ENCODE measurements at regions not wholly inside any gene's neighbourhood (a gene's known extent, or its start where the extent isn't known, plus 50 kb on each side); places are given as distances from the start of the nearest gene placed in this dataset.
"Not testable (repeated sequence)": the region's sequence is repeated elsewhere in the genome, so short reads cannot be mapped to it uniquely, and the experiment has no call there.

DNA sequence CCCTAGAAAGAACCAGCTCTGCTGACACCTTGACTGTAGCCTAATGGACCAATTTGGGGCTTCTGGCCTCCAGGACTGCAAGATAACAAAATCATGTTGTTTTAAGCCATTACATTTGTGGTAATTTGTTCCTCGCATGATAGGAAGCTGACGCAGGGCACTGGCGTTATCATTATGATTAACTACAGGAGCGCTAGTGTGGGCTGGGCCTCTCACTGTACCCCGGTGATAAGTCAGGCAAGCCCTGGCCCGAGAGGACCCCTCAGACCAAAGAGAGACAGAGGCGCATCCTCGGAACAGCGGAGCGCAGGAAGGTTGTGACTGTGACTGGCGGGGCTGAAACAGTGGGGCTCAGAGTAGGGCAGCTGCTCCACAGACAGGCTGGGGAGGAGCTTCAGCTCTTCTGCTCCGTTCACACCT is 150.3 kb upstream of the CHST15 start:
- H3K4me2 ChIP-seq (ENCODE audit: low read length) = no peak overlapping the region
- no peaks in the 10 kb centered on the region for H3K27me3 ChIP-seq (ENCODE audit: control insufficient read depth, low read length)
- no peaks in the 10 kb centered on the region for H3K79me2 ChIP-seq (ENCODE audit: control insufficient read depth, low read length)
- no peaks in the 10 kb centered on the region for H3F3A ChIP-seq (ENCODE audit: control insufficient read depth, insufficient read depth)
- no peak overlapping the region for H3K4me3 ChIP-seq (ENCODE audit: low read length)
- H4K20me1 ChIP-seq (ENCODE audit: control insufficient read depth, insufficient read depth, low read depth, low read length) = no peaks in the 10 kb centered on the region
- H3K36me3 ChIP-seq (ENCODE audit: control insufficient read depth, low read length) = no peaks in the 10 kb centered on the region
- H3K27ac ChIP-seq (ENCODE audit: low read depth, low read length) = no peak overlapping the region
- H3K9me3 ChIP-seq (ENCODE audit: control insufficient read depth, insufficient read depth, low read length) = no peaks in the 10 kb centered on the region
- no peak for TF ChIP-seq EZH2phosphoT487 (IDR thresholded peaks at IDR 0.05; ENCODE audit: borderline replicate concordance, low read length)
- TF ChIP-seq, protein P1, sequence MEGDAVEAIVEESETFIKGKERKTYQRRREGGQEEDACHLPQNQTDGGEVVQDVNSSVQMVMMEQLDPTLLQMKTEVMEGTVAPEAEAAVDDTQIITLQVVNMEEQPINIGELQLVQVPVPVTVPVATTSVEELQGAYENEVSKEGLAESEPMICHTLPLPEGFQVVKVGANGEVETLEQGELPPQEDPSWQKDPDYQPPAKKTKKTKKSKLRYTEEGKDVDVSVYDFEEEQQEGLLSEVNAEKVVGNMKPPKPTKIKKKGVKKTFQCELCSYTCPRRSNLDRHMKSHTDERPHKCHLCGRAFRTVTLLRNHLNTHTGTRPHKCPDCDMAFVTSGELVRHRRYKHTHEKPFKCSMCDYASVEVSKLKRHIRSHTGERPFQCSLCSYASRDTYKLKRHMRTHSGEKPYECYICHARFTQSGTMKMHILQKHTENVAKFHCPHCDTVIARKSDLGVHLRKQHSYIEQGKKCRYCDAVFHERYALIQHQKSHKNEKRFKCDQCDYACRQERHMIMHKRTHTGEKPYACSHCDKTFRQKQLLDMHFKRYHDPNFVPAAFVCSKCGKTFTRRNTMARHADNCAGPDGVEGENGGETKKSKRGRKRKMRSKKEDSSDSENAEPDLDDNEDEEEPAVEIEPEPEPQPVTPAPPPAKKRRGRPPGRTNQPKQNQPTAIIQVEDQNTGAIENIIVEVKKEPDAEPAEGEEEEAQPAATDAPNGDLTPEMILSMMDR (IDR thresholded peaks at IDR 0.05; ENCODE audit: low read depth, low read length, poor library complexity, severe bottlenecking) = no peak
- H3K9me2 ChIP-seq (replicated peaks; ENCODE audit: control insufficient read depth, low read length) = no peaks in the 10 kb centered on the region
- peaks cover 8% of the 10 kb centered on the region for H3K4me1 ChIP-seq (ENCODE audit: control insufficient read depth, low read length)

DNA sequence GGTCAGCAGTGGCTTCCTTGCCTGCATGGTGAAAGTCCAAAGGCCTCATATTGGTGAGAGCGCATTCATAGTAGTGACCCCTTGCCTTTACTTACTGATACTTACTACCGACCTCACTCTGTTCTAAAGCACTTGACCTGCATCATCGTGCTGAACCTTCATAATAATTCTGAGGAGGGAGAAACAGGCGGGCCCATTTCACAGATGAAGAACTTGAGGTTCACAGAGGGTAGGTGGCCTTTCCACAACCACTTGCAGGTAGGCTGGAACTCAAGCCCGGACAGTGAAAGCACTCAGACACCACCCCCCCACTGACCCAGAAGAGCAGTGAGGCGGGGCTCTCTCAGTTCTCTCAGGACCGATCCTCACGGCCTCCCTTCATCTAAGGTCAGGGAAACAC is 149.4 kb upstream of the CHST15 start:
- H3K79me2 ChIP-seq (ENCODE audit: control insufficient read depth, low read length) = no peaks in the 10 kb centered on the region
- no peak overlapping the region for H3K4me2 ChIP-seq (ENCODE audit: low read length)
- no peaks in the 10 kb centered on the region for H4K20me1 ChIP-seq (ENCODE audit: control insufficient read depth, insufficient read depth, low read depth, low read length)
- H3K27me3 ChIP-seq (ENCODE audit: control insufficient read depth, low read length) = no peaks in the 10 kb centered on the region
- no peaks in the 10 kb centered on the region for H3K36me3 ChIP-seq (ENCODE audit: control insufficient read depth, low read length)
- H3F3A ChIP-seq (ENCODE audit: control insufficient read depth, insufficient read depth) = no peaks in the 10 kb centered on the region
- H3K27ac ChIP-seq (ENCODE audit: low read depth, low read length) = no peak overlapping the region
- H3K9me3 ChIP-seq (ENCODE audit: control insufficient read depth, insufficient read depth, low read length) = no peaks in the 10 kb centered on the region
- no peak overlapping the region for H3K4me3 ChIP-seq (ENCODE audit: low read length)
- no peak for TF ChIP-seq EZH2phosphoT487 (IDR thresholded peaks at IDR 0.05; ENCODE audit: borderline replicate concordance, low read length)
- TF ChIP-seq, protein P1 (IDR thresholded peaks at IDR 0.05; ENCODE audit: low read depth, low read length, poor library complexity, severe bottlenecking) = no peak
- peaks cover 1% of the 10 kb centered on the region for H3K4me1 ChIP-seq (ENCODE audit: control insufficient read depth, low read length)
- no peaks in the 10 kb centered on the region for H3K9me2 ChIP-seq (replicated peaks; ENCODE audit: control insufficient read depth, low read length)

DNA sequence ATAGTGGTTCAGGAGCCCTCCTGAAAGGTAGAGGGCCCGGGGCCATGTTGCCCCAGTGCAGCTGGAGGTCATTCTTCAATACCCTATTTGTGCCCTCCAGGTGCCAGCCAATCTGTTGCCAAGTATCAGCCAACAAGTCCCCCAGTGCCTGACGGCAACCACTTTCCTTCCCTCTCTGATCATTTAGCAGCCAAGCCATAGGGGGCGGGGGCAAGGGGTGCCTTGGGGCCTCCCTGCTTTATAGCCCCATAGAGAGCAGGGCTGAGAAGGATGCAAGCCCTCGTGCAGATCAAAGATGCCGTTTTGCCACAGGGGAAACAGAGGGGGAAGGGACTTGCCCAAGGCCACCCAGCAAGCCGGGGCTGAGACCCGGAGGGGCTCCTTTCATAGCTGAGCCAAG is 149.0 kb upstream of the CHST15 start:
- H3K4me2 ChIP-seq (ENCODE audit: low read length) = no peak overlapping the region
- no peaks in the 10 kb centered on the region for H3F3A ChIP-seq (ENCODE audit: control insufficient read depth, insufficient read depth)
- H3K27me3 ChIP-seq (ENCODE audit: control insufficient read depth, low read length) = no peaks in the 10 kb centered on the region
- H3K9me3 ChIP-seq (ENCODE audit: control insufficient read depth, insufficient read depth, low read length) = no peaks in the 10 kb centered on the region
- H3K9me2 ChIP-seq (replicated peaks; ENCODE audit: control insufficient read depth, low read length) = no peaks in the 10 kb centered on the region
- H3K4me1 ChIP-seq (ENCODE audit: control insufficient read depth, low read length) = peaks cover 5% of the 10 kb centered on the region
- H3K4me3 ChIP-seq (ENCODE audit: low read length) = no peak overlapping the region
- H3K27ac ChIP-seq (ENCODE audit: low read depth, low read length) = no peak overlapping the region
- no peaks in the 10 kb centered on the region for H3K36me3 ChIP-seq (ENCODE audit: control insufficient read depth, low read length)
- H3K79me2 ChIP-seq (ENCODE audit: control insufficient read depth, low read length) = no peaks in the 10 kb centered on the region
- H4K20me1 ChIP-seq (ENCODE audit: control insufficient read depth, insufficient read depth, low read depth, low read length) = no peaks in the 10 kb centered on the region
- TF ChIP-seq, protein P1 (IDR thresholded peaks at IDR 0.05; ENCODE audit: low read depth, low read length, poor library complexity, severe bottlenecking) = no peak
- no peak for TF ChIP-seq EZH2phosphoT487 (IDR thresholded peaks at IDR 0.05; ENCODE audit: borderline replicate concordance, low read length)

DNA sequence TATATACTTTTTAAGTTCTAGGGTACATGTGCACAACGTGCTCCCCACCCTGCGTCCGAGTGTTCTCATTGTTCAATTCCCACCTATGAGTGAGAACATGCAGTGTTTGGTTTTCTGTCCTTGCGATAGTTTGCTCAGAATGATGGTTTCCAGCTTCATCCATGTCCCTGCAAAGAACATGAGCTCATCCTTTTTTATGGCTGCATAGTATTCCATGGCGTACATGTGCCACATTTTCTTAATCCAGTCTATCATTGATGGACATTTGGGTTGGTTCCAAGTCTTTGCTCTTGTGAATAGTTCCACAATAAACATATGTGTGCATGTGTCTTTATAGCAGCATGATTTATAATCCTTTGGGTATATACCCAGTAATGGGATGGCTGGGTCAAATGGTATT is 148.1 kb upstream of the CHST15 start:
- not testable (repeated sequence) for H3K4me2 ChIP-seq (ENCODE audit: low read length); H3K27me3 ChIP-seq (ENCODE audit: control insufficient read depth, low read length); H3F3A ChIP-seq (ENCODE audit: control insufficient read depth, insufficient read depth); H3K36me3 ChIP-seq (ENCODE audit: control insufficient read depth, low read length); H3K9me3 ChIP-seq (ENCODE audit: control insufficient read depth, insufficient read depth, low read length); H3K9me2 ChIP-seq (replicated peaks; ENCODE audit: control insufficient read depth, low read length); H3K4me1 ChIP-seq (ENCODE audit: control insufficient read depth, low read length); H3K4me3 ChIP-seq (ENCODE audit: low read length); H3K79me2 ChIP-seq (ENCODE audit: control insufficient read depth, low read length); H3K27ac ChIP-seq (ENCODE audit: low read depth, low read length); H4K20me1 ChIP-seq (ENCODE audit: control insufficient read depth, insufficient read depth, low read depth, low read length)
